HG02970 (cell line): ENCODE measurements at regions not wholly inside any gene's neighbourhood (a gene's known extent, or its start where the extent isn't known, plus 50 kb on each side); places are given as distances from the start of the nearest gene placed in this dataset.
A peak's percentile ranks its signal among the peaks of the same experiment; 100 is the strongest.

Experiments used
- ATAC-seq: cut with Tn5 transposase; IDR thresholded peaks from one replicate; pipeline ENCODE4 v1.9.1; 2021; ENCODE audit warnings: mild to moderate bottlenecking, moderate library complexity, moderate number of reproducible peaks; ENCODE audit not compliant: unreplicated experiment, low FRiP score

- ATAC-seq, result no peak
Observed at GRCh38 chr3:459311-459670, 262.7 kb downstream of the CHL1 start.

DNA sequence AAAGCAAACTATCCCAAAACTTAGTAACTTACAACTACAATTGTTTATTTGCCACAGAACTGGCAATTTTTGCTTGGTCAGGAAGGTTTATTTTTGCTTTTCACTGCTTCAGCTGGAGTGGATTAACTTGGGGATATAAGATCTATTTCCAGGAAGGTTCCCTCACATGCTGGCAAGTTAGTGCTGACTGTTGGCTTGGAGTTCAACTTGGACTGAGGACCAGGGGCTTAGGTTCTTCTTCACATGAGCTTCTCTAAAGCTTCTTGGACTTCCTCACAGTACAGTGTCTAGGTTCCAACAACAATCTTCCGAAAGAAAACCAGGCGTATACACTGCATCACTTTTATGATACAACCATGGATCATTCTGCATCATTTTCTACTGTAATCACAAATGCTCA is 264.4 kb downstream of the CHL1 start:
- ATAC-seq, result no peak

DNA sequence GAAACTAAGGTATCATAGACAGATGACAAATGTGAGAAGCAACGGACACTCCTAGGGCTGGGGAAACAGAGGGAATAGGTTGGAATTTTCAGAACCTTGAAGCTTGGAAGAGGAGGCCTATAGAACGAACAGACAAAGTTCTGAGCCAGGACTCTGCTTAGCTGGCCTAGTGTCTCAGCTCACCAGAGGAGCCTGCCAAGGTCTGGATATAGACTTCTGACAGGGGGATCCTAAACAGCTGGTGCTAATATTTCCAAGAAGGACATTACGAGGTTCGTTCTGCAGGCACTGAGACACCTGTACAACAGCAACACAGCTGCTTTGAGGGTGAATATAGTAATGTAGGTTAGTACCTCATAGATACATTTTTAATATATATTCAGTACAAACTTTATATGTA is 266.3 kb downstream of the CHL1 start:
- ATAC-seq, result no peak

GRCh38 chr3:463252-464192 is 267.0 kb downstream of the CHL1 start:
- ATAC-seq, result peak; percentile 96

DNA sequence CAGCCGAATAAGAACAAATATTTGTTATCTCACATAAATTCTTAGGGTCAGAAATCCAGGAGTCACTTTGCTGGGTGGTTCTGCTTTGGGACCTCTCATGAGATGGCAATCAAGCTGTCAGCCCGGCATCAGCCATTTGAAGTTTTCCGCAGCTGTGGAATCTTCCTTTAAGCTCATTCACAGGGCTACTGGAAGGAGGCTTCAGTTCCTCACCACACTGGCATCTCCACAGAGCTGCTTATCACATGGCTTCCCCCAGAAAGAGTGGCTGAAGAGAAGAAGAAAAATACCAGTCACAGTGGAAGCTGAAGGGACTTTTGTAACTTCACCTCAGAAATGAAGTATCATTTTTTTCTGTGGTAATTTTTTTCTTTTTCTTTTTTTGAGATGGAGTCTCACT is 267.7 kb downstream of the CHL1 start:
- ATAC-seq, result peak; percentile 30

DNA sequence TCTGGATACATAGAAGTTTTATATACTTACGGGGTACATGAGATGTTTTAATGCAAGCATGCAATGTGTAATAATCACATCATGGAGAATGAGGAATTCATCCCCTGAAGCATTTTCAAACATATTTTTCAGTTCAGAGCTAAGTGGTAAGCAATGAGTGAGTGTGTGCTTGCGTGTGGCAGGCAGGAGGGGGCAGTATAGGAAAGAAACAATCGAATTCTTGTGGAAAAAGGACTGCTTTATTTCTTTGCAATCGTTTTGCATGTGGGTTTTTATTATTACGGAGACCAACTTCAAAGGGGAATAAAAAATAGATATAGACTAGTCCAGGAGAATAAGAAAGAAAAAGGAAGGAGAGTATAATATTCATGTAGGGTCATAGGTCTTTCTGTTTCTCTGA is 271.6 kb downstream of the CHL1 start:
- no peak for ATAC-seq

- ATAC-seq, result no peak
Observed at GRCh38 chr3:473033-473800, 276.7 kb downstream of the CHL1 start.

DNA sequence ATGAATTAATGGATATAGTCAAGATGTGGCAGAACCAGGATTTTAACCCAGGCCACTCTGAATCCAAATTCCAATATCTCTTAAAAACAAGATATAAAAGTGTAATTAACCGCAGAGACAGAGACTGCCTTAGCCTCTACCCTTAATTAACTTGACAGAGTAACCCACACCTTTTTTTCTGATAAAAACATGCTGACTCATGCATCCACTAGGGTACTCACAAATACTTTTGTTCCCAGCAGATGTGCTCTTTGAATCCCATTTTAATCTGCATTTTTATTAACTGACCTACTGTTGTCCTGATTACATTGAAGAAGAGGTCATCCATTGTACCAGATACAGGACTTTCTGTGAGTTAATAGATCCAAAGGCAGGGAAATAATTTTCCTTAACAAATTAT is 278.3 kb downstream of the CHL1 start:
- no peak for ATAC-seq

- peak; percentile 53 for ATAC-seq
Observed at GRCh38 chr3:480070-480469, 283.5 kb downstream of the CHL1 start.

DNA sequence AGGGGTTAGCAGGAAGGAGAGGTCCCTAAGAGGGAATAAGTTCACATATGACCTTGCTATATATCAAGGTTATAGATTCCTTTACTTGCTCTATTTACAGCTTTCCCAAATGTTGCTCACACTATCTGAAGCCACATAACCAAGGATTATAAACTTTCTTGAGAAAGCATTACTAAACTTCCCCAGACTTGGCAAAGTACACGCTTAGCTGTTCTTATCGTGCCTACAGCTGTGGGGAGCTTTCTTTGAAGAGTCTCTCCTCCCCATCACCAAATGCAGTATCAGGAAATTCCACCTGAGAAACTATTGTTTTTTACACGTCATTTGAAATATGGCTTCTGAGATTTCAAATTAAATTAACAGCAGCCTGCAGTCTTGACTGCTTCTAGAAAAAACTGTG is 284.5 kb downstream of the CHL1 start:
- no peak for ATAC-seq

- peak; percentile 49 for ATAC-seq
Observed at GRCh38 chr3:481680-482079, 285.1 kb downstream of the CHL1 start.

DNA sequence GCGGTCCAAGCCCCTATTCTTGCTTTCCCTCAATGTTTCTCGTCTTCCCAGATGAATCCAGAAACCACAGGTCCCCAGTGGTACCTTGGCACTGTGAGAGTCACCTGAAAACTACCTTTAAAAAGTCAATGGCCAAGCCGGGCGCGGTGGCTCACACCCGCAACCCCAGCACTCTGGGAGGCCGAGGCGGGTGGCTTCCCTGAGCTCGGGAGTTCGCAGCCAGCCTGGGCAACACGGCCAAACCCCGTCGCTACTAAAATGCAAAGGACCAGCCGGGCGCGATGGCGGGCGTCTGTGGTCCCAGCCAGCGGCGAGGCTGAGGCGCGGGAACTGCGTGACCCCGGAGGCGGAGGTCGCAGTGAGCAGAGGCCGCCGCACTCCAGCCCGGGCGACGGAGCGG is 285.9 kb downstream of the CHL1 start:
- no peak for ATAC-seq

GRCh38 chr3:484341-484740 is 287.8 kb downstream of the CHL1 start:
- ATAC-seq, result no peak

DNA sequence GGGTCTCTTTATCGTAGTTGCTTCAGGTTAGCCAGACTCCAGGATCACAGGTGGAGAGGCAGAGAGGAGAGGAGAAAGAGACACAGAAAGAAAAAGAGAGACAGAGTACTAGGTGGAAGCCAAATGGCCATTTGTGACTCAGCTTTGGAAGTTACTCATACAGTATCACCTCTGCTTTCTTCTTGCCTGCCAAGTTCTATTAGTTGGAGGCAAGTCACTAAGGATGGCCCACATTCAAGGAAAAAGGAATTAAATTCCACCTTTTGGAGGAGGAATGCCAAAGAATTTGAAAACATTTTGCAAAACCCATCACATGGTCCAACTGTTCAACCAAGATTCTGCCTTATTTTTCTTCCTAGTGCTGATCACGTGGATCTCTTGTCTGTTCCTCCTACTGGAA is 291.1 kb downstream of the CHL1 start:
- no peak for ATAC-seq

- no peak for ATAC-seq
Observed at GRCh38 chr3:492586-493316, 296.2 kb downstream of the CHL1 start.

GRCh38 chr3:494190-494589 is 297.6 kb downstream of the CHL1 start:
- no peak for ATAC-seq

GRCh38 chr3:498487-498886 is 301.9 kb downstream of the CHL1 start:
- ATAC-seq, result no peak

- no peak for ATAC-seq
Observed at GRCh38 chr3:499001-499761, 302.6 kb downstream of the CHL1 start.

DNA sequence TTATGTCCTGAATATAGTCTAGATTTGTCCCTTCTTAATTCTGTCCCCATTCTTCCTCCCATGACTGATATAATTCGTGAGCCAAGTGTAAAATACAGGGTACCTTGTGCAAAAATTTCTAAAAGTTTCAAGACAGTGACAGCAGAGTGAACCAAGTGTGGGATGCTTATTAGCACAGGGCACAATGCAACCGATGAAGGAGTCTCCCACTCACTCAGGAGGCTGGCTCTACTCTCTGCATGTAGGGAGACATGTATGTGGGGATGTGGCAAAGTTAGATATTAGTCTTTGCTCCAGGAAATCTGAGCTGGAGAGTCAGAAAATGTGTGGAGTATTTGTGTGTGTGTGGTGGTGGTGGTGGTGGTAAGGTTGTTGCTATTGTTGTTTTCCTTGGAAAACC is 305.9 kb downstream of the CHL1 start:
- ATAC-seq, result no peak

GRCh38 chr3:513301-513700 is 316.7 kb downstream of the CHL1 start:
- ATAC-seq, result no peak
